ACC112 (cell line): ENCODE measurements at regions not wholly inside any gene's neighbourhood (a gene's known extent, or its start where the extent isn't known, plus 50 kb on each side); places are given as distances from the start of the nearest gene placed in this dataset.
"Not testable (repeated sequence)": the region's sequence is repeated elsewhere in the genome, so short reads cannot be mapped to it uniquely, and the experiment has no call there.

Source experiments
- H2AFZ ChIP-seq: fragments of 200-600 bp; sonication (generic); one replicate; pipeline ENCODE4 v1.6.0; 2017; ENCODE audit warnings: antibody characterized with exemption, low read length; ENCODE audit not compliant: unreplicated experiment
- H3K27ac ChIP-seq: fragments of 200-600 bp; sonication (generic); 2 replicates; pipeline ENCODE4 v1.5.1; 2014; ENCODE audit warnings: low read depth, mild to moderate bottlenecking, antibody characterized with exemption, low read length, moderate library complexity
- H3K27me3 ChIP-seq: fragments of 200-600 bp; sonication (generic); 2 replicates; pipeline ENCODE4 v1.6.1; 2014; ENCODE audit warnings: mild to moderate bottlenecking, antibody characterized with exemption, low read length, moderate library complexity, mixed read lengths; ENCODE audit not compliant: insufficient read depth
- H3K36me3 ChIP-seq: fragments of 200-600 bp; sonication (generic); 2 replicates; pipeline ENCODE4 v1.6.1; 2016; ENCODE audit warnings: mild to moderate bottlenecking, antibody characterized with exemption, low read length, moderate library complexity, mixed read lengths; ENCODE audit not compliant: insufficient read depth
- H3K4me1 ChIP-seq: fragments of 200-600 bp; sonication (generic); one replicate; pipeline ENCODE4 v1.6.1; 2016; ENCODE audit warnings: low read length, mixed read lengths; ENCODE audit not compliant: insufficient read depth, unreplicated experiment, control insufficient read depth
- H3K4me3 ChIP-seq: fragments of 200-600 bp; sonication (generic); 2 replicates; pipeline ENCODE4 v1.5.1; 2014; ENCODE audit warnings: mild to moderate bottlenecking, low read depth, low read length
- H3K79me2 ChIP-seq: fragments of 200-600 bp; sonication (generic); one replicate; pipeline ENCODE4 v1.6.0; 2016; ENCODE audit warnings: low read length; ENCODE audit not compliant: control insufficient read depth, unreplicated experiment, insufficient read depth

DNA sequence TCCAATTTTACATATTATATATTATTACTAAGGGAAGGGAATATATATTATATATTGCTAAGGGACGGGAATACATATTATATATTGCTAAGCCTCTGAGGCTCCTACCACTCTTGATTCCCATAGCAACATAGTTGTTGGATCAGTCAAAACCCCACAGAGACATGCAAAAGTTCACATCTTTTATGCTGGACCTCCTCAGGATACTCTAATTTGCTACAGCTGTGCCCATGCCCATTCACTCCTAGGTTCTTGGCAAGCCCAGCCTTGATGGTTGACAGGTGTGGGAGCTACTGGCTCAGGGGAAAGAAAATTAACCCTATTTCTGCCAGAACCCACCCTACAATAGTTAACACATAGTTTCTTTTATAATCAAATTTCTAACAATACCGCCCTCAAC lies 84.6 kb upstream of the POMZP3 start:
- not testable (repeated sequence) for H3K27ac ChIP-seq, H2AFZ ChIP-seq, H3K79me2 ChIP-seq, H3K4me3 ChIP-seq, H3K36me3 ChIP-seq, H3K4me1 ChIP-seq, H3K27me3 ChIP-seq

DNA sequence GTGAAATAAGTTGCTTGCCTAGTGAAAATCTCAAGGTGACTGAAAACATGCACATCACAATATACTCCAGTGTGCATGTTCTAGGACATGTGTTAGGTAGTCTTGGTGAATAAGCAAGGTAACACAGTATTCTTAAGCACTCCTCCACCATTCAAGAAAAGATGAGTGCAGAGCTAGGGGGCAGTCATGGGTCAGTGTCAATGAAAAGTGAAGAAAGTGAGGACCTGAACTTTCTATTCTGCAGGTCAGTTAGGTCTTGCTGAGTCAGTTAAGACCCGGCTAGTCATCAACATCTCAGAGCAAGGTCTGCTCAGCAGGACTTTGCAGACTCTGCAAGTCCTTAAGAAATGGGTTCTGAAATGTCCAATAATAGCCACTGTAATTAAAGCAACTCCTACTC lies 82.6 kb upstream of the POMZP3 start:
- not testable (repeated sequence) for H3K79me2 ChIP-seq, H2AFZ ChIP-seq

DNA sequence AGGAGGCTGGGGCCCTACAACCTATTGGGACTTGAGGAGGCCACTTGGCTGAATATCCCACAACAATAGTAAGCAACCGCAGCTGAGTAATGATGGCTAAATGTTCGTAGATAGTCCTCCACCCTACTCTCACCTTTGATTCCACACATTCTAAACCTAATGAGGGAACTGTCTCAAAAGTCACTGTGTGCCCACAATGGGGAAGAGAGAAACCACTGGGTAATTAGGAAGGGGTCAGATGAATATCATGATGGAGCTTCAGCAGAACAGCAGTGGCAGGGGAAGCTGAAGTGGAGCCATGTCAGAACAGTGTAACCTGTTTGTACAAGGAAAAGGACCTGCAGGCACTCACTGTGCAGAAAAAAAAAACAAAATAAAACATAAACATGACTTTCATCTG lies 81.4 kb upstream of the POMZP3 start:
- not testable (repeated sequence) for H3K36me3 ChIP-seq, H3K79me2 ChIP-seq, H3K27ac ChIP-seq, H3K27me3 ChIP-seq, H3K4me1 ChIP-seq, H3K4me3 ChIP-seq, H2AFZ ChIP-seq

More for the DNA sequence above, 82.6 kb upstream of the POMZP3 start:
- H3K36me3 ChIP-seq, H3K27ac ChIP-seq, H3K27me3 ChIP-seq, H3K4me3 ChIP-seq, H3K4me1 ChIP-seq: not testable (repeated sequence)

DNA sequence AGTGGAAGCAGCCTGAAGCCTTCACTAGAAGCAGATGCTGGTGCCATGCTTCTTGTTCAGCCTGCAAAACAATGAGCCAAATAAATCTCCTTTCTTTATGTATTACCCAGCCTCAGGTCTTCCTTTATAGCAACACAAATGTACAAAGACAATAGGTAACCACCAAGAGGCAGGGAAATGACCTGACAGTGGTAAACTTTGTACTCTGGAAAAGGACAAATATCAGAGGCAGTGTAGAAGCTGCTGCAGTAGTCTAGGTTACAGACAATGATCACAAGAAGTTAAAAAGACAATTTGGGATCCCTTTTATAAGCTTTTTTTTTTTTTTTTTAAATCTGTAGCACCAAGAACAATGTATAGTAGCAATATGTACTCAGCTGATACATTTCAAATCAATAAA lies 76.7 kb upstream of the POMZP3 start:
- not testable (repeated sequence) for H3K4me3 ChIP-seq, H3K27me3 ChIP-seq, H3K36me3 ChIP-seq, H3K4me1 ChIP-seq, H3K79me2 ChIP-seq, H3K27ac ChIP-seq, H2AFZ ChIP-seq

DNA sequence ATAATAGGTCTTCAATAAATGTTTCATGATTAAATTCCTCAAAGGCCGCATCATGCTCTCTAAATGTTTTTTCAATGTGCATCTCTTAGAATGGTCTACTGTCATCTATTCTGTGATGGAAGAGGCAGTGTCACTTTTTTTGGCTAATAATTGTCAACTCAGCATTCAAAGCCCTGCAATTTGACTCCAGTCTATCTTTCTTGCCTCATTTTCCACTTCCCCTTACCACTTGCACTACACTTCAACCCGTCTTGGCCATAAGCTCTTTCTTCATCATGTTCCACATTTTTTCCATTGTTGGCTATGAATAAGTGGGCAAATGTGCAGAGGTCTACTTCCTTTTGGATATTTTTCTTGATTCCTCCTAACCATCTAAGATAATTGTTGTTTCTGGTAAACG lies 59.2 kb upstream of the POMZP3 start:
- H3K27me3 ChIP-seq, H3K36me3 ChIP-seq, H3K4me1 ChIP-seq, H3K27ac ChIP-seq, H3K79me2 ChIP-seq, H2AFZ ChIP-seq, H3K4me3 ChIP-seq: not testable (repeated sequence)

DNA sequence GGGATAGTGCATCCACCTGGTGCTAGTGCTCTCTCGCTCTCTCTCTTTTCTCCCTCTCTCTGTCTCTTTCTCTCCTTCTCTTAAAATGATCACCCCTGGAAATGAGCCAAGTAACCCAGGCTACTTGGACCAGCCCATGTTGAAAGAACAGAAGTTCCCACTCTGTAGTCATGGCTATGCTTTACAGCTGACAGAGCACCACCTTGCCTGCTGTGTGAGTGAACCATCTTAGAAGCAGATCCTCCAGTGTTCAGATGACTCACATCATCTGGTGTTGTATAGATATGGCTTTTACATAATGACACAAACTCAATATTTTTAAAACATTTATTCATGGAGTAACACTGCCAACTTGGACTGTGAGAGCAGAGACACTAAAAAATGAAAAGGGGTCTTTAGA lies 57.7 kb upstream of the POMZP3 start:
- not testable (repeated sequence) for H3K79me2 ChIP-seq, H3K4me3 ChIP-seq, H2AFZ ChIP-seq, H3K36me3 ChIP-seq, H3K27ac ChIP-seq, H3K4me1 ChIP-seq
- peaks cover 16% of the 10 kb centered on the region; the same call in 1 of the 2 replicates for H3K27me3 ChIP-seq

DNA sequence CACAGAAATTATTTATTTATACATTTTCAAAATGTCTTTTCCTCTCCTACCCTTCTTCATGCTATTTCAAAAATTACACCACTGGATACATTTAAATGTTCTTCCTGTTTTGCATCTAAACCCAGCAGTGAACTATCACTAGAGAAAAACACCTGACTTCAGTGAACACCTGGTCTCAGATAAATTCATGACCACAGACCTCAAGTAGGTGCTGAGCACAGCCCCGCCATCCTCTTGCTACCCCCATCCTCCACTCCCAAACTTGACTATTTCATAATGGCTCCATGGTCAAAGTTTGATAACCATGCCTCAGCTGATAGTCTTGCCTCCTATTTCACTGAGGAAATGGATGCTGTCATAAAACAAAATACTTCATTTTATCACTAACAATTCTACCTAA lies 56.6 kb upstream of the POMZP3 start:
- not testable (repeated sequence) for H3K4me1 ChIP-seq, H3K27ac ChIP-seq, H3K79me2 ChIP-seq, H2AFZ ChIP-seq, H3K4me3 ChIP-seq, H3K36me3 ChIP-seq
- H3K27me3 ChIP-seq, result peaks cover 25% of the 10 kb centered on the region; the same call in 1 of the 2 replicates

DNA sequence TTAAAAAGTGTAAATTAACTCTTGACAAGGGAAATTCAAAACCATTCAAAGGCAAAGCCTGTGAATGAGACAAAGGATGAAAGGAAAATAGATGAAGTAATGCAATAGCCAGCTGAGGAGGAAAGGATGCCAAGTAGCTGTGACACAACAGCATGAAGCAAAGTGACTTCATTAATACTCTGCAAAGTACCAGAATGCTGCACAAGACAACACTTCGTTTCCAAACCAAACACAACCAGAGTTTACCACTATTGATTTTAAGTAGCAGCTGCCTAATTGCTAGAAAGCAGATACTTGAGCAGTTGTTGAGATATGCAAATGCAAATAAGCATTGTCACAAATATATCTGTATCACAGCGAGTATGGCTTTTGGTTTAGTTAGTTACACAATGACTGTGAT lies 54.7 kb upstream of the POMZP3 start:
- peaks cover 26% of the 10 kb centered on the region; the same call in 1 of the 2 replicates for H3K27me3 ChIP-seq
- H3K4me3 ChIP-seq, H3K27ac ChIP-seq, H3K79me2 ChIP-seq, H3K36me3 ChIP-seq, H2AFZ ChIP-seq, H3K4me1 ChIP-seq: not testable (repeated sequence)

DNA sequence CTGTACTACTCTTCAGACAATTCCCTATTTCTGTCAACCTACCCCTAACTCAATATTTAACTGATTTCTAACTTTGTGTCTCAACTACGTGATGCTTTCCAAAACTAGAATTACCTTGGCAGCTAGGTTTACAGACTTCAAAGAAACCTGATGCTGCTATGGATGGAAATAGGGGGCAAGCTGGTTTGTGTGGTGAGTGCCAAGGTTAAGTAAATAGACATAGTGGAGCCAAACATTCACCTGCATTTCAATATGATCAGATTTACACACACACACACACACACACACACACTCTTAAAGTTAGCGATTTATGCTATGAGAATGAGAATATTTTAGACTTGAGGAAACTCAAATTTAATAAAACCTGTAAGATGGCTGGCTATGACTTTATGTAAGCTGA lies 52.1 kb upstream of the POMZP3 start:
- H2AFZ ChIP-seq, H3K27ac ChIP-seq, H3K36me3 ChIP-seq, H3K79me2 ChIP-seq, H3K4me1 ChIP-seq, H3K4me3 ChIP-seq: not testable (repeated sequence)
- H3K27me3 ChIP-seq, result peaks cover 26% of the 10 kb centered on the region; the same call in 1 of the 2 replicates

DNA sequence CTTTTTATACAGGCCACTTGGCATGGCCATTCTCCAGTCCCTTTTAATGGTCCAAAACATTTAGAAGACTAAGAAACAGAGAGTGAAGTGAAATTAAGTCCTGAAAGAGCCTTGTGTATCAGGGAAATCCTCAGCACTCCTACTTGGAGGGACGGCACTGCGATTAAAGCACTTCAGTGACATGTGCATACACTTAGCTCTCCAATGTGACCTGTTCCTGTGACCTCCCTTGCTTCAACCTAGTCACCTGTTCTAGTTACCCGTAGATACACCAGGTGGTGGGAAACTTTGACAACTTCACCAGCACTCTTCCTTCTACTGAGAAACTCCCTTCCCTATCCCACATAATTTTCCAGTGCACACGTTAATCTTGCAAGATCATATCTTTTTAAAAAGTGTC lies 51.4 kb upstream of the POMZP3 start:
- H3K4me1 ChIP-seq, H2AFZ ChIP-seq, H3K4me3 ChIP-seq, H3K36me3 ChIP-seq, H3K27ac ChIP-seq, H3K79me2 ChIP-seq: not testable (repeated sequence)
- peaks cover 26% of the 10 kb centered on the region; the same call in 1 of the 2 replicates for H3K27me3 ChIP-seq

DNA sequence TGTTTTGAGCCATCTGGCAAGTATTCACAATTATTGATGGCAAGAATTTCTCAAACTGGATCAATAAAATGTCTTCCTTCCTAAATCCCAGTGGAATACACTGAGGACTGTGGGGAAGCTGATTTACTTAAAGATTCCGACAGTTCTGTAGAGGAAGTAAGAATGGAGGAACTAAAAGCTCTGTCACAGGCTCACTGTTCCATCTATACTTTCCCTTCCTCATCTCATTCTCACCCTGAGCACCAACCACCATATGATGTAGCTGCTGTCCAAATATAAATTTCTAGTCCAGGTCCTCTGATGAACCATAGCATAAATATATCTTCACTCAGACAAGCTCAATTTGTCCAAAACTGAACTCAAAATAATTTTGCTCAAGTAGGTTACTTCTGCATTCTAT lies 49.8 kb upstream of the POMZP3 start:
- H3K79me2 ChIP-seq, H2AFZ ChIP-seq, H3K27ac ChIP-seq, H3K4me3 ChIP-seq, H3K36me3 ChIP-seq, H3K4me1 ChIP-seq: not testable (repeated sequence)
- H3K27me3 ChIP-seq, result peaks cover 23% of the 10 kb centered on the region; the same call in 1 of the 2 replicates
